ENCODE measurements at regions not wholly inside any gene's neighbourhood (a gene's known extent, or its start where the extent isn't known, plus 50 kb on each side); places are given as distances from the start of the nearest gene placed in this dataset.

- no peaks in the 10 kb centered on the region for H3K27me3 ChIP-seq (ENCODE audit: insufficient read depth, low read depth, severe bottlenecking)
- no peak for DNase-seq
- TF ChIP-seq CTCF (IDR thresholded peaks at IDR 0.05; ENCODE audit: low read depth, low read length): no peak
- H3K4me3 ChIP-seq (ENCODE audit: low read depth, low read length): no peak overlapping the region
- H3K9me3 ChIP-seq (ENCODE audit: severe bottlenecking): no peaks in the 10 kb centered on the region
- H3K27ac ChIP-seq: no peak overlapping the region
- no peaks in the 10 kb centered on the region for H3K36me3 ChIP-seq
Measured at GRCh38 chr3:65303431-65303830, 615.6 kb upstream of the ADAMTS9 start.

GRCh38 chr3:65291448-65292125 lies 603.8 kb upstream of the ADAMTS9 start:
- Histone ChIP-seq H3K36me3 (no peaks in the 10 kb centered on the region), H3K27ac (no peak overlapping the region), H3K4me3 (ENCODE audit: low read depth, low read length) (no peak overlapping the region), H3K9me3 (ENCODE audit: severe bottlenecking) (no peaks in the 10 kb centered on the region), H3K27me3 (ENCODE audit: insufficient read depth, low read depth, severe bottlenecking) (no peaks in the 10 kb centered on the region)
- DNase-seq: no peak
- TF ChIP-seq CTCF (IDR thresholded peaks at IDR 0.05; ENCODE audit: low read depth, low read length): no peak

DNA sequence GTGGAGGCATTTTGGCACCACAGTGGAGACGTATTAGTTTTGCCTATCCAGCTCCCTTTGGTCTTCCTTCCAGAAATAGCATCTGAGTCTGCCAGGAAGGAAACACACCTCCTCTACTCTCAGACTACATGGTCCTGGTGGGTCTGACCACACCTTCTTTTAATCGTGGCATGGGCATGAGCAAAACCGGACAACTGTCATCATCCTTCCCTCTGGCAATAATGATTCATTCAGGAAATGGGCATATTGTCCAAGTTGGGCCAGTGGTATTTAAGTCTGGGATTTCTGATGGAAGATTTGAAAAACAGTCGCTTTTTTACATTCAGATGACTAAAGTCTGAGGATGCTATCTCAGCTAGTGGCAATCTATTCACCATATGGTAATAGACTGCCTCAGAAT lies 601.0 kb upstream of the ADAMTS9 start:
- Histone ChIP-seq H3K9me3 (ENCODE audit: severe bottlenecking) (no peaks in the 10 kb centered on the region), H3K27ac (no peak overlapping the region), H3K27me3 (ENCODE audit: insufficient read depth, low read depth, severe bottlenecking) (no peaks in the 10 kb centered on the region), H3K36me3 (no peaks in the 10 kb centered on the region), H3K4me3 (ENCODE audit: low read depth, low read length) (no peak overlapping the region)
- no peak for TF ChIP-seq CTCF (IDR thresholded peaks at IDR 0.05; ENCODE audit: low read depth, low read length)
- DNase-seq: no peak

- no peak overlapping the region for H3K27ac ChIP-seq
- DNase-seq: no peak
- no peak overlapping the region for H3K4me3 ChIP-seq (ENCODE audit: low read depth, low read length)
- no peak for TF ChIP-seq CTCF (IDR thresholded peaks at IDR 0.05; ENCODE audit: low read depth, low read length)
- no peaks in the 10 kb centered on the region for H3K9me3 ChIP-seq (ENCODE audit: severe bottlenecking)
- H3K36me3 ChIP-seq: no peaks in the 10 kb centered on the region
- no peaks in the 10 kb centered on the region for H3K27me3 ChIP-seq (ENCODE audit: insufficient read depth, low read depth, severe bottlenecking)
Measured at GRCh38 chr3:65285956-65286355, 598.2 kb upstream of the ADAMTS9 start.

DNA sequence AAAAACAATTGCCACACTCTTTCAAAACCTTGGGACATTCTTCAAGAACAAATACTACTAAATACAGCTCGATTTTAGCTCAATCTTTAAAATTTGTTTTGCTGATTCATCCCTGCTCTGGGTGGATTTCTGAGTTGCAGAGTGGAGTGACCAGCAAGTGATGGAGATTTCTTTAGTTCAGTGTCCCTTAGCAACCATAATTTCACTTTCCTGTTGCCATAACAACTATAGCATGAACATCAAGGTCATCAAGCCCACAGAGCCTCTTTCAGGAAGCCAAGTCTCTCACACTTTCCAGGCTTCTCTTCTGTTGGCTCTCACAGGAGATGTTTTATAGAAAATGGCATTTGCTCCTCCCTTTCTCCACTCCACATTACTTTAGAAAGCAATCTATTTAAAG lies 597.2 kb upstream of the ADAMTS9 start:
- no peak for TF ChIP-seq CTCF (IDR thresholded peaks at IDR 0.05; ENCODE audit: low read depth, low read length)
- DNase-seq: no peak
- Histone ChIP-seq H3K36me3 (no peaks in the 10 kb centered on the region), H3K9me3 (ENCODE audit: severe bottlenecking) (no peaks in the 10 kb centered on the region), H3K27ac (no peak overlapping the region), H3K4me3 (ENCODE audit: low read depth, low read length) (no peak overlapping the region), H3K27me3 (ENCODE audit: insufficient read depth, low read depth, severe bottlenecking) (no peaks in the 10 kb centered on the region)

DNA sequence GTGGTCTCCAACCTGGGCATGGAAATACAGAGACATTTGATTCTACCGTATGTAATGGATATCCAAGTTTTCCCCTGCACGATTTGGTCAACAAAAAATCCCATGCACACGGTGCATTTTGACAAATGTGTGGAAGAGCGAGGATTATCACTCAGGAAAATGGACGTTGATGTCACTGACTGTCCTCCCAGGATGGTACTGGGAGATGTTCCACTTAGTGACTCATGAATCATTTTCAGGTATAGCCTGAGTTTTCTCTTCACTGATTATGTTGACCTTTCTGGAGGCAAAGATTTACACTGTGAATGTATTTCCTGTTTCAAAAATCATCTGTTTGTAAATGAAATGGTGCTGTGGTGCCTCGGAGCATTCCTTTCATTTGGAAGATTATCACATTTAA lies 596.7 kb upstream of the ADAMTS9 start:
- no peak for TF ChIP-seq CTCF (IDR thresholded peaks at IDR 0.05; ENCODE audit: low read depth, low read length)
- Histone ChIP-seq H3K27me3 (ENCODE audit: insufficient read depth, low read depth, severe bottlenecking) (no peaks in the 10 kb centered on the region), H3K36me3 (no peaks in the 10 kb centered on the region), H3K9me3 (ENCODE audit: severe bottlenecking) (no peaks in the 10 kb centered on the region), H3K27ac (no peak overlapping the region), H3K4me3 (ENCODE audit: low read depth, low read length) (no peak overlapping the region)
- no peak for DNase-seq

Measured in WERI-Rb-1 (cell line).